Lung (tissue), 11 donors: ENCODE measurements at regions not wholly inside any gene's neighbourhood (a gene's known extent, or its start where the extent isn't known, plus 50 kb on each side); places are given as distances from the start of the nearest gene placed in this dataset.

Source experiments
- ATAC-seq: fragments of 200-7000 bp; cut with Tn5 transposase; one replicate; pipeline ENCODE4 v1.9.1; 2020; ENCODE audit warnings: moderate number of reproducible peaks; ENCODE audit not compliant: insufficient read depth, low FRiP score
- DNase-seq, 3 donors: peaks; one replicate each; pipeline ENCODE4 v3.0.0-alpha.2; 2013 to 2017
- H3K27ac ChIP-seq, 2 donors: one replicate each; pipeline ENCODE4 v1.5.1; 2013; ENCODE audit warnings: mild to moderate bottlenecking in 2 of 2, moderate library complexity in 2 of 2, control low read depth in 1 of 2, inconsistent platforms in 1 of 2, low read depth in 1 of 2, low read length in 1 of 2
- H3K27me3 ChIP-seq, 3 donors: one replicate each; pipeline ENCODE4 v1.5.1; 2013; ENCODE audit warnings: low read length in 2 of 3; ENCODE audit not compliant: control insufficient read depth in 3 of 3, insufficient read depth in 3 of 3
- H3K36me3 ChIP-seq, 4 donors: one replicate each; pipeline ENCODE4 v1.5.1; 2013; ENCODE audit warnings: low read length in 4 of 4, mild to moderate bottlenecking in 1 of 4, moderate library complexity in 1 of 4; ENCODE audit not compliant: control insufficient read depth in 4 of 4, insufficient read depth in 4 of 4
- H3K4me1 ChIP-seq, 5 donors: one replicate each; pipeline ENCODE4 v1.5.1; 2013; ENCODE audit warnings: low read length in 5 of 5, mild to moderate bottlenecking in 2 of 5, moderate library complexity in 1 of 5; ENCODE audit not compliant: control insufficient read depth in 5 of 5, insufficient read depth in 5 of 5
- H3K4me3 ChIP-seq: one replicate; pipeline ENCODE4 v1.5.1; 2013; ENCODE audit warnings: mild to moderate bottlenecking, control low read depth, moderate library complexity
- H3K9ac ChIP-seq, 2 donors: one replicate each; pipeline ENCODE4 v1.5.1; 2013; ENCODE audit warnings: low read length in 2 of 2, control low read depth in 1 of 2; ENCODE audit not compliant: insufficient read depth in 1 of 2
- H3K9me3 ChIP-seq, 4 donors: one replicate each; pipeline ENCODE4 v1.5.1; 2013; ENCODE audit warnings: low read length in 3 of 4, mild to moderate bottlenecking in 1 of 4, moderate library complexity in 1 of 4; ENCODE audit not compliant: control insufficient read depth in 4 of 4, insufficient read depth in 3 of 4
- WGBS, 2 donors: extraction: QIAGEN DNeasy Blood & Tissue Kit; methylation state at CpG; one replicate each; pipeline ENCODE4 v1.1.7; 2013; 5-methylcytosine and 5-hydroxymethylcytosine counted together
- TF ChIP-seq, protein P1 (sequence below): IDR thresholded peaks from 2 replicates; pipeline ENCODE4 v1.5.1; 2012; ENCODE audit warnings: mild to moderate bottlenecking; ENCODE audit errors: control extremely low read depth, extremely low read depth
- donor health status: control.
- donor health status: control.
- donor health status: Bipolar disorder and iron deficiency.
- donor health status: healthy.
- donor health status: DM: yes; HTN: yes; CAD: no.

DNA sequence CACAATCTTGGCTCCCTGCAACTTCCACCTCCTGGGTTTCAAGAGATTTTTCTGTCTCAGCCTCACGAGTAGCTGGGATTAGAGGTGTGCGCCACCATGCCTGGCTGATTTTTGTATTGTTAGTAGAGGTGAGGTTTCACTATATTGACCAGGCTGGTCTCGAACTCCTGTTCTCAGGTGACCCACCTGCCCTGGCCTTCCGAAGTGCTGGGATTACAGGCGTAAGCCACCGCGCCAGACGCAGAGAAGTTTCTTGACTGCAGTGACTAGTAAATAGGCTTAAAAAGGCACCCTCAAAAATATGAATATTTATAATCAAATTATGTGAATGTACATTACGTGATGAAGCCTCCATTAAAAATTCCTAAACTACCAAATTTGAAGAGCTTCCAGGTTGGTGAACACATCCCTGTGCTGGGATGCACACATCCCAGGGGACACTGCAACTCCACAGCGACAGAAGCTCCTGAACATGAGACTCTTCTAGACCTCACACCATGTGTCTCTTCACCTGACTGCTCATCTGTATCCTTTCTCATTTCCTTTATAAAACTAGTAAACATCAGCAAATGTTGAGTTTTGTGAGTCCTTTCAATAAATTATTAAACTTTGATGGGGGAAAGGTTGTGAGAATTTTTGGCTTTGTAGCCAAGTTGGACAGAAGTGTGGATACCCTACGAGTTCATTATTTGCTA lies 203.3 kb upstream of the SPOPL start:
- no peaks in the 10 kb centered on the region for H3K36me3 ChIP-seq
- WGBS, 2 donors: 96% methylated on average over 11 of the region's 11 CpGs
- DNase-seq (no peak), ATAC-seq (no peak)
- TF ChIP-seq, protein P1, sequence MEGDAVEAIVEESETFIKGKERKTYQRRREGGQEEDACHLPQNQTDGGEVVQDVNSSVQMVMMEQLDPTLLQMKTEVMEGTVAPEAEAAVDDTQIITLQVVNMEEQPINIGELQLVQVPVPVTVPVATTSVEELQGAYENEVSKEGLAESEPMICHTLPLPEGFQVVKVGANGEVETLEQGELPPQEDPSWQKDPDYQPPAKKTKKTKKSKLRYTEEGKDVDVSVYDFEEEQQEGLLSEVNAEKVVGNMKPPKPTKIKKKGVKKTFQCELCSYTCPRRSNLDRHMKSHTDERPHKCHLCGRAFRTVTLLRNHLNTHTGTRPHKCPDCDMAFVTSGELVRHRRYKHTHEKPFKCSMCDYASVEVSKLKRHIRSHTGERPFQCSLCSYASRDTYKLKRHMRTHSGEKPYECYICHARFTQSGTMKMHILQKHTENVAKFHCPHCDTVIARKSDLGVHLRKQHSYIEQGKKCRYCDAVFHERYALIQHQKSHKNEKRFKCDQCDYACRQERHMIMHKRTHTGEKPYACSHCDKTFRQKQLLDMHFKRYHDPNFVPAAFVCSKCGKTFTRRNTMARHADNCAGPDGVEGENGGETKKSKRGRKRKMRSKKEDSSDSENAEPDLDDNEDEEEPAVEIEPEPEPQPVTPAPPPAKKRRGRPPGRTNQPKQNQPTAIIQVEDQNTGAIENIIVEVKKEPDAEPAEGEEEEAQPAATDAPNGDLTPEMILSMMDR: no peak
- H3K4me1 ChIP-seq: no peaks in the 10 kb centered on the region
- H3K4me3 ChIP-seq: no peak overlapping the region
- H3K9me3 ChIP-seq: no peaks in the 10 kb centered on the region
- no peak overlapping the region for H3K9ac ChIP-seq
- no peak overlapping the region for H3K27ac ChIP-seq
- no peaks in the 10 kb centered on the region for H3K27me3 ChIP-seq

DNA sequence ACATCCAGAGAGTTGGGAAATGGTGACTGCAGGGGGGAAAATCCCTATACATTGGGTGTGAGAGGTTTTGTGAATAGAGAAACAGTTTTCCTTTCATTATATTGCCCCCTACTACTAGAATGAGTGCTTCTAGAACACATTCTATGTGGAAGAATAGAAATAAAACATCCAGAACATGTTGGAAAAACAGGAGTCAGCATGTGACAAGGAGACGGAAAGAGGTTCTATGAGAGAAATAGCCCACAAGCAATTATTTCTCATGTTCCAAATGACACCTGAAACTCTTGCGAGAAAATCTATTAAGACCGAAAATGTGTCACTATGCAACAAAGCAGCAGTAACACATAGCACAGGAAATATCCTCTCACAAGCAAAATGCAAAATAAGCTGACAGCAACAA lies 202.7 kb upstream of the SPOPL start:
- Histone ChIP-seq H3K9ac (no peak overlapping the region), H3K4me3 (no peak overlapping the region), H3K9me3 (no peaks in the 10 kb centered on the region), H3K27ac (no peak overlapping the region), H3K27me3 (no peaks in the 10 kb centered on the region), H3K36me3 (no peaks in the 10 kb centered on the region), H3K4me1 (no peaks in the 10 kb centered on the region)
- 90 to 95% methylated on average over 3 of the region's 3 CpGs for WGBS, 2 donors
- TF ChIP-seq, protein P1: no peak
- DNase-seq (no peak), ATAC-seq (no peak)

DNA sequence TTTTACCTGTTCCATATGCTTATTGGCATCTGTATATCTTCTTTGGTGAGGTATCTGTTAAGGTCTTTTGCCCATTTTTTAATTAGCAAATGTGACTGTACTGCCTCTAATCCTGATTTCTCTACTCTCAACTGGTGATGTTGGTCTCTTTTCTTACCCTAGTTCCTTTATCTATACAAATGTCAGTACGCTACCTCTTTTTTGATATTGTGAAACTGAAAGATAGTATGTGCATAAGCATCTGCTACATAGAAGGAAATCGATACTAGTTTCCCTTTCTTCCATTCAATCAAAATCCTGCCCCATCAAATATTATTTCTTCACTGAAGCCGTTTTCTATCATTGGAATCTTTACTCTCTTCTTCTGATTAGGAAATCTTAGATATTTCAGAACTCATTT lies 194.9 kb upstream of the SPOPL start:
- TF ChIP-seq, protein P1: no peak
- no peak overlapping the region for H3K27ac ChIP-seq
- WGBS, 2 donors: 91 to 94% methylated on average over 3 of the region's 3 CpGs
- no peak for ATAC-seq
- no peak overlapping the region for H3K4me3 ChIP-seq
- no peak overlapping the region for H3K9ac ChIP-seq
- no peaks in the 10 kb centered on the region for H3K27me3 ChIP-seq
- no peaks in the 10 kb centered on the region for H3K9me3 ChIP-seq
- no peaks in the 10 kb centered on the region for H3K4me1 ChIP-seq
- DNase-seq: no peak
- H3K36me3 ChIP-seq: no peaks in the 10 kb centered on the region

DNA sequence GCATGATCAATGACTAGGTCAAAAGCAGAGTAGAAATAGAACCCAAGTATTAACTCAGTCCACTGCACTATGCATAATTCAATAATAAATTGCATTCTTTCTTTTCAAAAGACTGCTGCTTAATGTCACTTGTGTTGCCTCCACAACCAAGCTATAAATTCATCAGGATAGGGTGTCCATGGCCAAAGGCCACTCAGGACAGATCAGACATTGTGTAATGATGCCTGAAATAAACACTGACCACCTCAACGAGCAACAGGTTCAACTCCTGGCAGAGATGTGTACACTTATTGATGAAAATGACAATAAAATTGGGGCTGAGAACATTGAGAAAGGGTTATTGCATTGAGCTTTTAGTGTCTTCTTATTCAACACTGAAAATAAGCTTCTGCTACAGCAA lies 194.5 kb upstream of the SPOPL start:
- TF ChIP-seq, protein P1: no peak
- no peaks in the 10 kb centered on the region for H3K9me3 ChIP-seq
- H3K27ac ChIP-seq: no peak overlapping the region
- no peaks in the 10 kb centered on the region for H3K4me1 ChIP-seq
- ATAC-seq (no peak), DNase-seq (no peak)
- no peaks in the 10 kb centered on the region for H3K36me3 ChIP-seq
- WGBS, 2 donors: 62 to 73% methylated on average over 1 of the region's 1 CpG
- no peaks in the 10 kb centered on the region for H3K27me3 ChIP-seq
- H3K9ac ChIP-seq: no peak overlapping the region
- no peak overlapping the region for H3K4me3 ChIP-seq
